ENCODE measurements at regions not wholly inside any gene's neighbourhood (a gene's known extent, or its start where the extent isn't known, plus 50 kb on each side); places are given as distances from the start of the nearest gene placed in this dataset.
"Not testable (repeated sequence)": the region's sequence is repeated elsewhere in the genome, so short reads cannot be mapped to it uniquely, and the experiment has no call there.

DNA sequence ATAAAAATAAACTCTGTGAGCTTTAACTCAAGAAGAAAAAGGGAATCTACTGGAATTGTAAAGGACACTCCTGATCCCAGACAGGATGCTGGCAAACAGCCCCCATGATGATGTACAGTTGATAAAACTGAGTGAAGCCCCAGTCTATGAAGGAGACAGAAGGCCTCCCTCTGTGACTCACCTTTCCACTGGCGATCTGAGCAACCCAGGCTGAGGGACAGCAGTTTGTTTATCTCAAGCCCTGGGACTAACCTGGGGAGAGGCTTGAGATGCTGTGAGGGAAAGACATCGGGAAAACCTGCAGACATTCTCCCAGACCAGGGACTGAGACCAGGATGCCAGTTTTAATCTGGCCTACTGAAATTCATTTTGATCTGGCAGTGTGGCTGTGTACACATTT, 104.5 kb upstream of the CDH2 start:
- DNase-seq (ENCODE audit: low spot score): no peak

DNA sequence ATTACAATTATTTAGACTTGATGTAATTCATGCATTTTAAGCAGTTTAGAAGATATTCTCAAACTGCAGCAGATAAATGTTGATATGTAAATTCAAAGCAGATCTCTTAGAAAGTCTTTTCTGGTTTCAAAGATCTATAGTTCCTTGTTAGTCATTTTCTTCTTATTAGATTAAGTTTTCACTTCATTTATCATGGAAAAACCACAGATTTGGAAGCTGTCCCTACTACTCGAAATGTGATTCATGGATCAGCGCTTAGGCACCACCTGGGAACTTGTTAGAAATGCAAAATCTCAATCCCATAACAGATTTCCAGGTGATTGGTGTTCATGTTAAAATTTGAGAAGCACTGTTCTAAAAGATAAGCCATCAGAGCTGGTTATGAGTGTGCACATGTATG, 92.8 kb upstream of the CDH2 start:
- no peak for DNase-seq (ENCODE audit: low spot score)

DNA sequence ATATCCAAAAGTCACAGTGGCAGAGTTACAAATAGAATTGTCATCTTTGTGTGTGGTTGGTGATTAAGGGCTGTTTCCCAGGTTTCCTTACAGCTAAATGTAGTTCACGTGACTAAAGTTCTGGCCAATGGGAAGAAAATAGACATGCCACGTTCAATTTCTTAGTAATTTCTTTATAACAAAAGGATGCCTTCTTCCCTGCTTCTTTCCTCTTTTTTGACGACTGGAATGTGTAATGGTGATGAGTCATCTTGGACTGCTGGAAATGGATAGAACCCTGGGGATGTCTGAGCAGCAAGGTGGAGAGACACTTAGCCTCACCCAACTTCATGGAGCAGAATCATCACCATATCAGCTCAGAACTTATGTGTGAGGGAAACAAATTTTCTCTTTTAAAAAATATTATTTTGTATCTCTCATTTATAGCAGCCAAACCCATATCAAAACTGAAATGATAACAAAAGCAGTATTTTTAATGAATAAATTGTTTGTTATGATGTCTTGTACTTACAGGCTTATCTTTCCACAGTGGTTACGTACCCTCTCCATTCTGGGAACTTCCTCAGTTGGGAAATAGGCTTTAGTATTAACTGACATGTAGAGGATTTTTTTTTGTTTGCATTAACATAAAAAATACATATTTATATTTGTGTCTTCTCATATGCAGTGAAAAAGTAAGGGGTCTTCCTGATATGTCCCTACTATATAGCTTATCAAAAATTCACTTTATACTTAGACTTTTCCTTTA, 91.1 kb upstream of the CDH2 start:
- peak; percentile 72 for DNase-seq (ENCODE audit: low spot score)

DNA sequence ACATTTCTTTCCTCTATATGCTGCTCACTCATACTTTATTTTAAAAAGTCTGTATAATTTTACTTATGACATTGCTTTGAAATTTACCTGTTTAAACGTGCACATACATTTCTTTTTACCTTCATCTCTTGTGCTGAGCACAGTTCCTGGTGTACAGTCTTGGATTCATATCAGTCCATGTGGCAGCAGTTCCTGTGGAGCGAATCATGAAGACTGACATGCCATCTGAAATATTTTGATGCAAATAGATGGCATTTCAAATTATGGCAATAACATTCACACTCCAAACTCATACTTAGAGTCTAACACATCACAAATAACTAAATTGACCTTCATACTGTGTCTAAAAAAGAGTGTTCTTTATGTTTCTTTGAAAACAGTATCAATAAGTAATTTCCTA, 90.3 kb upstream of the CDH2 start:
- DNase-seq (ENCODE audit: low spot score): peak; percentile 6

DNA sequence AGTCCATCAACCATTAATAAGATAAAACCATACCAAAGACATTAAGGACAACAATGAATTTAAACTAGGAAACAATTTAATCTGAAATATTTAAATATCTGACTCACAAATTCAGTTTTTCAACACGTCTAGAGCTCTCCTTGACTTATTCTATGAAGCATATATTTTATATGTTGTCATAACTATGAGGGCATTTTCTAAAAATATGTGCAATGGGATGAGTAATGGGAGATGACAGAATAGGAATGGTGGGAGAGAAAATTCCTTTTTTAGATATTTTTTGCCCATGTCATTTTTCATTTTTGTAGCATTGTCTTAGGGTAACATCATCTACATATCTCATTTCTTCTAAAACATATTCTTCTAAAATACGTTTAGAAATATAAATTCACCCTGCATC, 79.2 kb upstream of the CDH2 start:
- no peak for DNase-seq (ENCODE audit: low spot score)

DNA sequence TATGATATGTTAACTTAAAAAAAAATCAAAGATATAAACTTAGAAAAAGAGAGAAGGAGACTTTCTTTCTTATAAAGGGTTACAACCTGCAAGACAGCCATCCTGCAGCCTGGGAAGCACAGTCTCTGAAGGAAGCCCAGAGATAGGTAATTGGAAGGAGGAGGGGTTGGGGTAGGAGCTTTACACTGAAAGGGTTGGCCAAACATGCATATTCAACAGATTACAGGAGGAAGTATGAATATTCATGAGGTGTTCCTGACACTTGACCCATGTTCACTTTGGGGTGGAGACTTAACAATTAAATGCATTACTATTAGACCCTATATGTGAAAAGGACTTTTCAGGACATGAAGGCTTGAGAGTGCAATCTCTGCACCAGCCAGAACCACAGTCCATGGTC, 71.7 kb upstream of the CDH2 start:
- no peak for DNase-seq (ENCODE audit: low spot score)

DNA sequence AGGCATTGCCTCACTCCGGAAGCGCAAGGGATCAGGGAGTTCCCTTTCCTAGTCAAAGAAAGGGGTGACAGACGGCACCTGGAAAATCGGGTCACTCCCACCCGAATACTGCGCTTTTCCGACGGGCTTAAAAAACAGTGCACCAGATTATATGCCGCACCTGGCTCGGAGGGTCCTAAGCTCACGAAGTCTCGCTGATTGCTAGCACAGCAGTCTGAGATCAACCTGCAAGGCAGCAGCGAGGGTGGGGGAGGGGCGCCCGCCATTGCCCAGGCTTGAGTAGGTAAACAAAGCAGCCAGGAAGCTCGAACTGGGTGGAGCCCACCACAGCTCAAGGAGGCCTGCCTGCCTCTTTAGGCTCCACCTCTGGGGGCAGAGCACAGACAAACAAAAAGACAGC, 63.7 kb upstream of the CDH2 start:
- not testable (repeated sequence) for DNase-seq (ENCODE audit: low spot score)

DNA sequence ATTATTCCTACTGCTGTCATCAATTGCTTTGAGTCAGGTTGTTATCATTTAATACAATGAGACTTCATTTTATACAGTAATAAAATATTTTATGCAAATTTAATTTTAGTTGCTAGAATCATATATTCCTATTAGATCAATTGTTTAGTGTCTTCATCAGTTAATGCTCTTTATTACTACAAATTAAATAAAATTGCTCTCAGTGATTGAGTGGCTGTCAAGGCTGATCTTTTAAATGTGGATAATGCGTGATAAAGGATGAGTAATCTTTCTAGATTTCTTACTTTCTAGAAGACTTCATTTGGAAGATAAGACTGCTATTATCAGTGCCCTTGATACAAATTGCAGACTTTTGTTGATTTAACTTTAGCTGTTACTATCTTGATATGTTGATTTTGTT, 59.6 kb upstream of the CDH2 start:
- DNase-seq (ENCODE audit: low spot score): no peak

Data from kidney tubule cell (primary cell).